Hematopoietic multipotent progenitor cell (in vitro differentiated cells): ENCODE measurements at regions not wholly inside any gene's neighbourhood (a gene's known extent, or its start where the extent isn't known, plus 50 kb on each side); places are given as distances from the start of the nearest gene placed in this dataset.

Experiments used
- DNase-seq, 3 donors: peaks; one replicate each; pipeline ENCODE4 v3.0.0-alpha.2; 2011 to 2015; ENCODE audit warnings: low read depth in 2 of 3, low spot score in 2 of 3

DNA sequence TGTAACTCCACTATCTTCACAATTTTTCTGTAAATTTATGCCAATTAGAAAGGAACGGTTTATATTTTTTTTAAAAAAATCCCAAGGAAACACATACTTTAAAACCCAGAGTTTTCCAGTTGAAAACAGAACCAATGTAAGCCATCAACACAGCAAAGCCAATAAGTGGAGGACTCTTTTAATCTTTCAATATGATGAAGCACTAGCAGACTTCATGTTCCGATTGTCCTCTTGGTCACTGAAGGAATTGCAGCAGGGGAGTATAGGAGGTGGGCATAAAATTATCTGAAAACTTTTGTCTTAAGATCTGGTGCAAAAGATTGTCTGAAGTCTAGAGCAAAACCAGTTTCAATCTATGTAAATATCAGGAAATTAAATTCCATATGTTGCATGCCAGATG is 102.1 kb upstream of the PAPPA start:
- no peak for DNase-seq

DNA sequence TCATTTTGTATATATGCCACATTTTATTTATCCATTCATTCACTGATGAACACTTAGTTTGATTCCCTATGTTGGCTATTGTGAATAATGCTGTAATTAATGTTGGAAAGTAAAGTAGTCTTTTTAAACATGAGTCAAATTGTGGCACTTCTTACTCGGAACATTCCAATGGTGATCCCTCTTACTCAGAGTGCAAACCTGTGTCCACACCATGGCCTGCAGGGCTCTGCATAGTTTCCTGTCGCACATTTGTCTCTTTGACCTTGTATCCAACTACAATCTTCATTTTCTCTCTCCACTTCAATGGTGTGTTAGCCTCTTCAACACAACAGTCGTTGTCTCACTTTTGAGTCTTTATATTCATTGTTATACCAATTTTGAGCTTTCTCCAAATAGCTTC is 98.1 kb upstream of the PAPPA start:
- DNase-seq: no peak

DNA sequence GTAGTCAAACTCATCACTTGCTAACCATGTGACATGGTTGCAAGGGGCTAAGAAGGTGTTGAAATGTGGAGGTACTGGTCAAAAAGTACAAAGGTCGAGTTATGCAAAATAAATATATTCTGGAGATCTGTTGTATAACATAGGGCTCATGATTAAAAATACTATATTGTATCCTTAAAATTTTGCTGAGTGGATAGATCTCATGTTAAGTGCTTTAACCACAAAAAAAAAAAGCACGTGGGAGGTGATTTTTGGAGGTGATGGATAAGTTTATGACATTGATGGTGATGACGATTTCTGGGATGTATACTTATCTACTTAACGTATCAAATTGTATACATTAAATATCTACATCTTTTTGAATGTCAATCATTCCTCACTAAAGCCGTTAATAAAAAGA is 96.2 kb upstream of the PAPPA start:
- DNase-seq: no peak

DNA sequence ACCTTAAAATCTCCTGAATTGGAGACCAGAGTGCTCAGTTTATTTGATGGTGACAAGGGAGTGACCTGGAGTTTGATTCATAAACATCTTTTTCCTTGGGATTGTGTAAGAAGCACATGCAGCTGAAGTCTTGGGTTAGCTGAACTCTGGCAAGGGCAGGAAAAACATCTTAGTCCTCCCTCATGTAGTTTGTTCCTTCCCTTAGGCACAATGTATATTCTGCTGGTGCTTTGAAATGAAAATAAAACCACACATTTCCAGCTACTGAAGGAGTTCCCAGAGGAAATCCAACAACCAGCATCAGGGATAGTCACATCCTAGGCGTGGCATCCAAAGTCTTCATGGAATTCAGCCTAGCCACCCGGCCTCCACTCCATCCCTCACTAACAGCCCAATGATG is 95.2 kb upstream of the PAPPA start:
- no peak for DNase-seq

DNA sequence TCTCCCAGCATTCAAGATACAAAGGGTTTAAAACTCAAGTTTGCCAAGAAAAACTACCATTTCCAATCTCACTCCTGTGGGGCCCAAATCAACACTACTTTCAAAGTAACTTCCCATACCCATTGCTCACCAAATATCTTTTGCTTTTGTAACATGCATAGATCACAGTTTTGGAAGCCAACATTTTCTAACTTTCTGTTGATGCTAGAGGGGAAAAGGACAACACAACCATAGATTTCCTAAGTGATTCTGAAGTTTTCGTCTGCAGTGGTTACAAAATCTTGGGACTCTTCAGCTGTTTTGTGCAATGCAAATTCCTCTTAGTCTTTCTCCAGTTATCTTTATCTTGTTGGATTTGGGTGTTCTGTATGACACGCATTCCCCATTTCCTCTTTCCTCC is 94.1 kb upstream of the PAPPA start:
- DNase-seq: no peak

DNA sequence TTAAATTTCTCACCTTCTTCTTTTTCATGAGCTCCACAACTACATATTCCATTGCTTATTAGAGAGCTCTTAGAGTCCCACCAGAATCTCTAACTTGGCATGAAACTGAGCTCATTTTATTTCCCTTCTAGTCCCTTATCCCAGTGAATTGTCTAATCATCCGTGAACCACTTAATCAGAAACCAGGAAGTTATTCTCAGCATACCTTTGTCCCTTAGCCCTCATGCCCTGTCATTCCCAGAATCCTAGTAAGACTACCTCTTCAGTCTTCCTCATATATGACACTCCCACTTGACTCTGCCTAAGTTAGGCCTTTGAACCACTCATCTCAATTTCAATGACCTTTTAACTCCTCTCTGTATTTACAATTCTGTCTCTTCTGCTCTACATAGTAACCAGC is 93.0 kb upstream of the PAPPA start:
- DNase-seq: no peak

DNA sequence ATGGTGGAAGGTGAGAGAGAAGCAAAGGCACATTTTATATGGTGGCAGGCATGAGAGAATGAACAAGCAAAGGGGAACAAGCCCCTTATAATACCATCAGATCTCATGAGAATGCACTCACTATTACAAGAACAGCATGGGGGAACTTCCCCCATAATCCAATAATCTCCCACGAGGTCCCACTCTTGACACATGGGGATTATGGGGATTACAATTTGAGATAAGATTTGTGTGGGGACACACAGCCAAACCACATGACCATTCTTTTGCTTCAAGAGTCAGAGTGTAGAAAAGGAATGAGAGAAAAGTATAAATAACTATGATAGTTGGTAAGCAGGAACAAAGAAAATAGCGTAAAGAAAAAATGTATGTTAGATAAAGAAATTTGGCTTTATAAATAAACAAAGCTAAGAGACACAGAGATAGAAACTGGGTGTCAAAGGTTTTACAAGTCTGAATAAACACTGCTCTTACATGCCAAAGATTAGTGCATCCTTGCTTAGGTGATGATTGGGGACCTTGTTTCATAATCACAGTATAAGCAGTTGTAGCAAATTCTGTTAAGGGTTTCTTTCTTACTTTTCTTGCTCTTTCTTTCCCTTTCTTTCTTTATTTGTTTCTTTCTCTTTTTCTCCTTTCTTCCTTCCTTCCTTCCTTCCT is 91.9 kb upstream of the PAPPA start:
- no peak for DNase-seq

DNA sequence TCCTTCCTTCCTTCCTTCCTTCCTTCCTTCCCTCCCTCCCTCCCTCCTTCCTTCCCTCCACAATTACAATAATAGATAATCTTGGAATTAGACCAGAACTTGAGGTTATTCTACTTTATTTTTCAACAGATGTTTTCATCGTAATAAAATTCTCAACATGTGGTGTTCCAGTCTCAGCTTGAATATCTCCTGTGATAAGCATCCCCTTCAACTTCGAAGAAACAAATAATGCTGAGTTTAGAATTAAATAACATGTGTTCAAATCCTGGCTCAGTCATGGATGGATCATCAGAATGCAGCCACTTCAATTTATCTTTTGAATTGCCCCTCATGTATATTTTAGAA is 91.4 kb upstream of the PAPPA start:
- DNase-seq: no peak

DNA sequence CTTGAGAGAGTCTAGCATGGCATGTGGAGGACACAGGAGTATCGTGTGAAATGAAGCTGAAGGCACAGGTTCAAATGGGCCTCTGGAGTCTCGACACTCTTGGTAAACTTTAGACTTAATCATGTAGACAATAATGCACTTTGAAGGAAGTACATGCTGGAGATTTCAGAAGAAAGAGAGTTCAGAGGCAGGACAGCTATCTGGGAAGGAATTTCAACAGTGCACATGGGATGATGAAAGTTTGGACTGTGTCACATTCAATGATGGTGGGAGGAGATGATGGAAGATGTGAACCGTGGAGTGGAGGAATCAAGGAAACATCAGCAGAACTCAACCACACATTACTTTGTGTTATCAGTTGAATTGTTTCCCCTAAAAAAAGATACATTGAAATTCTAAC is 88.6 kb upstream of the PAPPA start:
- DNase-seq: no peak

DNA sequence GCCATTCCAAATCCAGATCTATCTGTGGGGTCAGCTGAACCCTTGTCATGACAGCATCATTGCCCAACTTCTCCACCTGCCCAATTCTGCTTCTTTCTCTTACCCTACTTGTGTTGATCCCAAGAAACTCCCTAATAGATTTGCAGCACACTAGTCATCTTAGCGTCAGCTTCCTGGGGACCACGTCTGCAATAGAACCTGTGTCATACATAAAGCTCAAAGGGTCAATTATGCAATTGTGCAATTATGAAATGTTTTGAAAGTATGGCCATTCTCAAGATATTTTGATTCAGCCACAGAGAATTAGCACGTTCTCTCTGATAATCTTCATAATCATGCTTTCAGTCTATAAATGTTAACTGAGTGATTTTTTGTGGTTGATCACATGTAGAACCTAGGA is 87.4 kb upstream of the PAPPA start:
- no peak for DNase-seq

DNA sequence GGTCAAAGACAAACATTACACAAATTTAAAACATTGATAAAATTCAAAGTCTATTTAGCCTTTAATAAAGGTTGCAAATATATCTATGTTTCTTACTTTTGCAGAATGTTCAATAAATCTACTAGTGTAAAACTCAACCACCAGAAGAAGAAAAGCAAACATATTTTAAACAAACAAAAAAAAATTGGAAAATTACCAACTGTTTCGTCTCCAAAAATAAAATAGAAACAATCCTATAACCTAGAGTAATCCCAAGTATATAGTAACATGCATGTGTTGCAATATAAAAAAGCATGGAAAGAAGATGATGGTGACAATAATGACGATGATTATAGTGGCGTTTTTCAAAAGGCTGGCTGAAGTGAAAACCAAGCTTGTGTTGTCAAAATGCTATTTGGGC is 86.0 kb upstream of the PAPPA start:
- no peak for DNase-seq

DNA sequence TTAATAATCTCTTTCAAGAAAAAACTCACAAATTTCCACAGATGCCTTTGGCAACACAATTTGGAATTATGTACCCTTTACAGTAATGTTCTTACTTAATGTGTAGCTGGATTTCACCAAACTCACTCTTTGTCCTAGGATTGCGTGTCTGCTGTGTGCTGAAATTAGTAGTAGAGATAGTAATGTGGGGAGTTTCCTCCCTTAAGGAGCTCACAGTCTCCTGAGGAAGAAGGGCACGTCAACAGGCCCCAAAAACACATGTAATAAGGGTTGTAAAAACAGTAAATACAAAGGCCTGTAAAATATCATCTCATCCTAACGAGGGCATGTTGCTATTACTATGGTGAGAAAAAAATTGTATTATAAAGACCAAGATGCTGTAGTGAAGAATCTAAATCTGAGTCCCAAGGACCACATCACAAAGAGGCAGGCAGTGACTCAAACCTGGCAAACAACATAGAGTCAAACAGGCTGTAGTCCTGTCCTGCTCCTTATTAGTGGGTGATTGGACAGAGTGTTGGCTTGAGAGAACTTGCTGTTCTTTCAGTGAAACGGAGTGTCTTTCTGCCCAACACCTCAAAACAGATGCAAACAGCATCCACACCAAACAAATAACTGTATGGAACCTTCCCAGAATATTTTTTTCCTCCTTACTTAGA is 83.2 kb upstream of the PAPPA start:
- no peak for DNase-seq

DNA sequence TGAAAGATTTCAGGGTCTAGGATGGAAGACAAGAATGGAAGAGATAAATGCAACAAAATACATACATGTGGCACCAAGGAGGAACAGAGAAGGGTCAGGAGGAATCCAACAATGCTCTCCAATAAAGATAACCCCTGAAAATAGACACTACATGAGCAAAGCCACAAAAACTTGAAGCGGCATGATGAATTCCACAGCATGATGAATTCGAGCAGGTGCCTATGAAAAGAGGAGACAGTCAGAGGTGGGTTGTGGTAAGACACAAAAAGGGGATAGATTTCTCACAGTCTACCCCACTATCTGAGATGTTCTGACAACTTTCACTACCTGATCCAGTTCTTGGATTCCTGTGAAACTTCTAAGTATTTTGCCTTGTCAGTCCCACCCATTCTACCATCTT is 81.5 kb upstream of the PAPPA start:
- DNase-seq: no peak

DNA sequence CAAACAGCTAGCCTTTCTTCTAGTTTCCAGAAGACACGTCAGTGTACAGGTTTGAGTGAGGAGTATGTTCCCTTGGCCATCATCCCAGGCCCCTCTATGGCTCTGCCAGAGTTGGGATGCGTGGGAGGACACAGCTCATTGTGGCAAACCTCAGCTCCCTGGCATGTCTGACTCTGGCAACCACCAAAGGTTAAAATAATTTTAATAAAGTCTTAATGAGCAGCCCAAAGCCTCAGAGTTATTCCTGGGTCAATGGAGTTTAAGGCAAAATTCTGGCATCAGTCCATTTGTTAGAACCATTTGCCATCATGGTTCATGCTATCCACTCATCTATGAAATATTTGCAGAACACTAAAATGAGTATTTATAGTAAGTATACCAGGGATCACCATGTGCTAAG is 79.8 kb upstream of the PAPPA start:
- DNase-seq: no peak

DNA sequence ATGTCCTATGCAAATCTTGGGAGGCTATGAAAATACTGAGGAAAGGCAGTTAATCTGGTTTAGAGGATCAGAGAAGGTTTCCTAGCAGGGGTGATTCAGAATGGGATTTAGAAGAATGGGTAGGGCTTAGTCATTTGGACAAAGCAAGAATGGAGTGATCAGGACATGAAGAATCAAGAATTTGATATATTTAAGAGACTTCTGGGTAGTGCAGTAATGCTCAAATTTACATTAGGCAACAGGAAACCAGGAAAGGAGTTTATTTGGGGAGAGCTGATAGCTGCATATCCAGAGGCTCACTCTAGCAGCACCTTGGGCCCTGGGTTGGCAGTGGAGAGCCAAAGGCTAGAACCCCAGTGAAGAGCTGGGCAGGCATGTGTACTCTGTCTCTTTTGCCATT is 78.9 kb upstream of the PAPPA start:
- no peak for DNase-seq

DNA sequence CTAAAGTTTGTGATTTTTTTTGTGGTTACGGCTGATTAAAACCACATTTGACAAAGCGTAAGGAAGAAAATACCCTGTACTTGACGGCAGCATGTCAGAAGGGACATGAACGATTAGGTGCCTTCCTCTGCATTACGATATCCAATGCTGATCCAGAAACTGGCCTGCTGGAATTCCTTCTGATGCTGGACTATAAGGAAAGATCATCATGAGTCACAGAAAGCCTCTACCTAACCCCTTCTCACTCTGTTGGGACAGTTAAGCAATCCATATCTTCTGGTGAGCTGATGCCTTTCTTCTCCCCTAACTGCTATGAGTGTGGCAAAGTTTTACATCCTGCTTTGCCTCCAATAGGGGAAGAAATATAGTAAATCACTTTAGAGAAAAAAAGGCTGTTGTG is 78.4 kb upstream of the PAPPA start:
- no peak for DNase-seq

DNA sequence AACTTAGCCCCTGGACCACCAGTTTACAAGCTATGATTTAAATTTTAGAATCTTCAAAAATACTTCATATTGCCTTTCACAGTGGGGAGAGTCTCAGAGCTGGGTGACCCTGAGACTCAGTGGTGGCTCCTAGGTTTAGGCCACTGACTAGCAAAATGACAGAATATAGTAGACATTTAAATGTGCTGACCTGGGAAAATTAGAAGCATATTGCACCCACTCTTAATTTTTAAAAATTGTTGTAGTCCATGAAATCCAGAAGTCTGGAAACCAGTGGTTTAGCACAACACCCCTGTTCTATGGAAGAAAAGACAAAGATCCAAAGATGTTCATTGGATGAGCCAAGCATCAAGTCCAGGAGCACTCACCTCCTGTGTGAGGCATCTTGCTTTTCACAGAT is 75.0 kb upstream of the PAPPA start:
- DNase-seq: no peak

DNA sequence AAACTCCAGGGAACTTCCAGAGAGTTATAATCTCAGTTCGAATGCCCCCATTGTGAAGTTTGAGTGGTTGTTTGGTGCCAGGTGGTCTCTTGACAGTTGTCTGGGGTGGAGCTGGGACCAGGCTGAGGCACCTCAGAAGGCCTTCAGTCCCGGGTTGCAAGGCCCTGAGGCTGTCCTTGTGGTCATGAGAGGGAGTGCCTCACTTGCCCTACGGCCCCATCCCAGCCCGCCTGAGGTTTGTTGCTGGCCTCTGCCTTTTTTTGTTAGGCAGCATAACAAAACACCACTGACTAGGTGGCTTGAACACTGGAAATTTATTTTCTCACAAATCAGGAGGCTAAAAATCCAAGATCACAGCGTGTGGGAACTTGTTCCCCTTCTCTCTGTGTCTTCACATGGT is 73.0 kb upstream of the PAPPA start:
- no peak for DNase-seq

DNA sequence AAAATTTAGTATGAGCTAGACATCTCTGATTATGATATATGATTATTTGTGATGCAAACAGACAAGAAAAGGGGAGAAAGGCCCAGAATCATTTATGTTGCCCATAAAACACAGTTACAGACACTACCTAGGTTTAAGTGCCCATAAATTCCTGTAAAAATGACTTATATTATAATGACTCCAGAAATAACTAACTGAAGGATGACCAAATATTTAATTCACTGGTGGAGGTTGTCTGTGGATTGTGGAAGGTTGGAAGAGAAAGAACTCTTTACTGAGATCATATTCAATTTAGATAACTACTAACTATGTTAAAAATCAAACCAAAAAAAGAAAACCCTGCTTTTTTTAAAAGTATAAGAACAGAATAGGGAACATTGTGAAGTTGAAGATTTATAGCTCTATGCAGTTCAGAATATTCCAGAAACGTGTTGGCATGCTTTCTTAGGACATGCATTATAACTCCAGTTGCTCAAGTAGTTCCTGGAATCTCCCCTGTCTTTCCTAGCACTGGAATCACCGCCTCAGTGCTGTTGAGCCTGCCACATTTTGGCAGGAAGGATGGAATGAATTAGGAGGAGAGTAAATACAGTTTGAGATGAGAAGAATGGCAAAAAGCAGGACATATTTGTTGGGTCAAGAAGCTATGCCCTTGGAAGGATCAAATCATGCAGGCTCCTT is 72.0 kb upstream of the PAPPA start:
- no peak for DNase-seq

DNA sequence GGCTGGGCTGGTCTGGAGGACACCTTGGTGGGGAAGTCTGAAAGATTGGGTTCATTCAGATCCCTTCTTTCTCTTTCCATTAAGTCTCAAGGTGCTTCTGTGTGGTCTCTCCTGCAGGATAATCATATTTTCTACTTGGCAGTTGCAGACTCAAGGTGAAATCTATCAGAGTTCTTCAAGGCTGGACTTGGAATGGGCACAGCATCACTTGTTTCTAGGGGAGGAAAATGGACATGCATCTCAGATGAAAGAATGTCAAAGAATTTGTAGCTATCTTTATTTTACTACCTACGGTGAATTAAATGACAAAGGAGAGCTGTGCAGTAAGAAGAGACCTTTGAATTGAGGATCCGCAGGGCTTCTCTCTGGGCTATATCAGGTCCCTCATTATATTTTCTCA is 69.8 kb upstream of the PAPPA start:
- no peak for DNase-seq

DNA sequence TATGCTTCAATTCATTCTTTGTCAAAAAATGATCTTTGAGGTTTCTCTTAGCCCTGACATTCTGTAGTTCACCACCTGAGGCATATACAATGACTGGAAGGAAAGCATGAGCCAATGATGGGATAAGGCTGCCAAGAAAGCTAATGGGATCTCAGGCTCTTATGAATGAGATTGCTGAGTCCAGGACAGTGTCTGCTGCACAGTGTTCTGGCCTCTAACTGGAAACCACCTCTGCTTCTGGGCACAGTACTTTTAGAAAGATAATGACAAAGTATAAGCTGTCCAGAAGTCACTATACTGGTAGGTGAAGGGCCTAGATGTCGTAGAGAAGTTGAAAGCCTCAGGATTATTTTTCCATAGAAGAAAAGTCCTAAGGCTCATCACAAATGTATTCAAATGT is 69.1 kb upstream of the PAPPA start:
- no peak for DNase-seq

DNA sequence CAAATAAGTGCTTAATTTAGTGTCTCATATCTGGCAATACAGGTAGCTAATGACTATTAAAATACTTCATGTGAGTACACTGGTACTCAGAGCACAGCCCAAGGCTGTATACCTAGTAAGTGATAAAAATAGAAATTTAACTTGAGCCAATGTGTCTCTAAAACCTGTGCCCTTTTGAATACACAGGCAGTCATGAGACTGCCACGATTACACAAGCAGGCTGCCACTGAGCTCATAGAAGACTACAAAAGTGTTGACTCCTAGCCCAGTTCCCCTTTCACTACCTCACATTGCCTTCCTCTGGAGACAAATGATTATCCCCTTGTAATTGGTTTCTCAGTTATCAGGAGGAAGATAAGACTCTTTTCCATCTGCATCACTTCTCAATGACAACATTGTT is 66.3 kb upstream of the PAPPA start:
- no peak for DNase-seq

DNA sequence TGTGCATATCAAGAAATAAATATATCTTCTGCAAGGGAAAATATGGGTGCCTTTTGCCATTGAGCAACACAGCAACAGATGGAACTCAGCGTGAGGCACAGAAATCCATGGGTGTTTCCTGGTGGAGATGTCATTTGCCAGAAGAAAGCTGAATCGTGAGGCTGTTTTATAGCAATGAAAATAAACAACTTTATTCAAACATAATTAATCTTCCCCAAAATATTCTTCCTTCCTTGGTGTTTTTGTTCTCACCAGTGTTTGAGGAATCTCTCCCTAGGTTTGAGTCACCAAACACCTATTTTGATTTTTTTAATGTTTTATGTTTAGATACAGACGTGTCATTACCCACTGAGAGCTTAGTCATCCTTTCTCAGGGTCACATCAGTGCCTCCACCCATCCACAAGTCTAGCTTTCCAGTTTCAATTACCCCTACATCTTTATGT is 65.8 kb upstream of the PAPPA start:
- DNase-seq: no peak
